Lung (tissue), 11 donors: ENCODE measurements at regions not wholly inside any gene's neighbourhood (a gene's known extent, or its start where the extent isn't known, plus 50 kb on each side); places are given as distances from the start of the nearest gene placed in this dataset.

ENCODE experiments used
- ATAC-seq: fragments of 200-7000 bp; cut with Tn5 transposase; one replicate; pipeline ENCODE4 v1.9.1; 2020; ENCODE audit warnings: moderate number of reproducible peaks; ENCODE audit not compliant: insufficient read depth, low FRiP score
- DNase-seq, 3 donors: peaks; one replicate each; pipeline ENCODE4 v3.0.0-alpha.2; 2013 to 2017
- H3K27ac ChIP-seq, 2 donors: one replicate each; pipeline ENCODE4 v1.5.1; 2013; ENCODE audit warnings: mild to moderate bottlenecking in 2 of 2, moderate library complexity in 2 of 2, control low read depth in 1 of 2, inconsistent platforms in 1 of 2, low read depth in 1 of 2, low read length in 1 of 2
- H3K27me3 ChIP-seq, 3 donors: one replicate each; pipeline ENCODE4 v1.5.1; 2013; ENCODE audit warnings: low read length in 2 of 3; ENCODE audit not compliant: control insufficient read depth in 3 of 3, insufficient read depth in 3 of 3
- H3K36me3 ChIP-seq, 4 donors: one replicate each; pipeline ENCODE4 v1.5.1; 2013; ENCODE audit warnings: low read length in 4 of 4, mild to moderate bottlenecking in 1 of 4, moderate library complexity in 1 of 4; ENCODE audit not compliant: control insufficient read depth in 4 of 4, insufficient read depth in 4 of 4
- H3K4me1 ChIP-seq, 5 donors: one replicate each; pipeline ENCODE4 v1.5.1; 2013; ENCODE audit warnings: low read length in 5 of 5, mild to moderate bottlenecking in 2 of 5, moderate library complexity in 1 of 5; ENCODE audit not compliant: control insufficient read depth in 5 of 5, insufficient read depth in 5 of 5
- H3K4me3 ChIP-seq: one replicate; pipeline ENCODE4 v1.5.1; 2013; ENCODE audit warnings: mild to moderate bottlenecking, control low read depth, moderate library complexity
- H3K9ac ChIP-seq, 2 donors: one replicate each; pipeline ENCODE4 v1.5.1; 2013; ENCODE audit warnings: low read length in 2 of 2, control low read depth in 1 of 2; ENCODE audit not compliant: insufficient read depth in 1 of 2
- H3K9me3 ChIP-seq, 4 donors: one replicate each; pipeline ENCODE4 v1.5.1; 2013; ENCODE audit warnings: low read length in 3 of 4, mild to moderate bottlenecking in 1 of 4, moderate library complexity in 1 of 4; ENCODE audit not compliant: control insufficient read depth in 4 of 4, insufficient read depth in 3 of 4
- CTCF ChIP-seq: IDR thresholded peaks from 2 replicates; pipeline ENCODE4 v1.5.1; 2012; ENCODE audit warnings: mild to moderate bottlenecking; ENCODE audit errors: control extremely low read depth, extremely low read depth
- WGBS, 2 donors: extraction: QIAGEN DNeasy Blood & Tissue Kit; methylation state at CpG; one replicate each; pipeline ENCODE4 v1.1.7; 2013; 5-methylcytosine and 5-hydroxymethylcytosine counted together
- donor health status: control.
- donor health status: control.
- donor health status: Bipolar disorder and iron deficiency.
- donor health status: healthy.
- donor health status: DM: yes; HTN: yes; CAD: no.

GRCh38 chr5:33232731-33233505, 207.8 kb upstream of the TARS1 start:
- 45 to 60% methylated on average over 3 of the region's 3 CpGs for WGBS, 2 donors
- Histone ChIP-seq H3K4me3 (no peak overlapping the region), H3K27me3 (no peaks in the 10 kb centered on the region), H3K36me3 (no peaks in the 10 kb centered on the region), H3K4me1 (peaks cover 0 to 24% (median 4%) of the 10 kb centered on the region in 5 donors), H3K27ac (no peak overlapping the region), H3K9ac (no peak overlapping the region), H3K9me3 (no peaks in the 10 kb centered on the region)
- DNase-seq (peak; percentile 28 to 73 (median 67)), ATAC-seq (no peak)
- no peak for TF ChIP-seq CTCF

- H3K27me3 ChIP-seq, result no peaks in the 10 kb centered on the region
- TF ChIP-seq CTCF, result no peak
- H3K4me3 ChIP-seq, result no peak overlapping the region
- H3K9ac ChIP-seq, result no peak overlapping the region
- peaks cover 0 to 27% (median 4%) of the 10 kb centered on the region in 5 donors for H3K4me1 ChIP-seq
- no peaks in the 10 kb centered on the region for H3K36me3 ChIP-seq
- no peaks in the 10 kb centered on the region for H3K9me3 ChIP-seq
- no peak for ATAC-seq
- H3K27ac ChIP-seq, result no peak overlapping the region
- 93 to 95% methylated on average over 4 of the region's 4 CpGs for WGBS, 2 donors
- no peak for DNase-seq
Observed at GRCh38 chr5:33235304-33235703, 205.5 kb upstream of the TARS1 start.

- Histone ChIP-seq H3K4me1 (peaks cover 0 to 30% (median 4%) of the 10 kb centered on the region in 5 donors), H3K27me3 (no peaks in the 10 kb centered on the region), H3K27ac (no peak overlapping the region), H3K36me3 (no peaks in the 10 kb centered on the region), H3K4me3 (no peak overlapping the region), H3K9ac (no peak overlapping the region), H3K9me3 (no peaks in the 10 kb centered on the region)
- ATAC-seq, result no peak
- no peak for TF ChIP-seq CTCF
- 78 to 80% methylated on average over 4 of the region's 4 CpGs for WGBS, 2 donors
- DNase-seq, result no peak
Observed at GRCh38 chr5:33235824-33236223, 204.9 kb upstream of the TARS1 start.

GRCh38 chr5:33237471-33237870, 203.3 kb upstream of the TARS1 start:
- Histone ChIP-seq H3K9me3 (no peaks in the 10 kb centered on the region), H3K4me3 (no peak overlapping the region), H3K4me1 (peaks cover 0 to 30% (median 4%) of the 10 kb centered on the region in 5 donors), H3K36me3 (no peaks in the 10 kb centered on the region), H3K27ac (no peak overlapping the region), H3K9ac (no peak overlapping the region), H3K27me3 (no peaks in the 10 kb centered on the region)
- DNase-seq (no peak), ATAC-seq (no peak)
- TF ChIP-seq CTCF, result no peak
